NCI-H2196 (cell line): ENCODE measurements at regions not wholly inside any gene's neighbourhood (a gene's known extent, or its start where the extent isn't known, plus 50 kb on each side); places are given as distances from the start of the nearest gene placed in this dataset.

Source experiments
- DNase-seq: peaks from one replicate; lab custom pipeline; 2025; ENCODE audit not compliant: unreplicated experiment; lab: John Stamatoyannopoulos, UW

DNA sequence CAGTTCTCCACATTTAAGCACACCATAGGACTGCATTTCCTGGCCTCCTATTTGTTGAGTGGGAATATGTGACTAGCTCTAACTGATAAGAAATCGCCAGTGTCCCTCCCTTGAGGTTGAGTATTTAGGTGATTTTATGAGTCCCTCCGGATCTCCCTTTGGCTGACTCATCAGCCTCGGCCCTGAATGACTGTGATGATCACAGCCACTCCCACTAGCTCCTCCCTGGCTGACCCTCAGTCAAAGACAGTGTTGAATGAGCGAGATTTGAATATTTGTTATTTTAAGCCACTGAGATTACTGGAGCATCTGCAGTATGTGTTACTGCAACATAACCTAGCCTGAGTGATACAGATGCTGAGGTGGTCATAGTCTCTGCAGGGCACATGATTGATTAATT, 515.3 kb downstream of the EPHB1 start:
- no peak for DNase-seq

DNA sequence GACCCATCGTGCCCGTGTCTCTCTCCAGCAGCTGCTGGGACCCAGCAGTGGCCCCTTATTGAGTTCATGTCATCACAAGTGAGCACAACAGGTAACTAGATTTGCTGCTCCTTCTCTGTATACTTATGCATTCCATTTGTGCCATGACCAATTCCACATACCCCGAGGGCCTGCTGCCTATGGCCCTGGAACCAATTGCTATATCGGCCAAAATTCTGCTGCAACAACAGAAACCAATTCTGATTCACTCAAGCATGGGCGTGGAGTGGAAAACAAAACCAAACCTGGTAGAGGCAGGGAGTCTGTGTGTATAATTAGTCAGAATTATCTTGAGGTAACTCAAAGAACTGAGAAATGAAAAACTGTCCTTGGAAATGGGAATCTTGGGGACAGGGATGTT, 516.6 kb downstream of the EPHB1 start:
- DNase-seq = no peak

DNA sequence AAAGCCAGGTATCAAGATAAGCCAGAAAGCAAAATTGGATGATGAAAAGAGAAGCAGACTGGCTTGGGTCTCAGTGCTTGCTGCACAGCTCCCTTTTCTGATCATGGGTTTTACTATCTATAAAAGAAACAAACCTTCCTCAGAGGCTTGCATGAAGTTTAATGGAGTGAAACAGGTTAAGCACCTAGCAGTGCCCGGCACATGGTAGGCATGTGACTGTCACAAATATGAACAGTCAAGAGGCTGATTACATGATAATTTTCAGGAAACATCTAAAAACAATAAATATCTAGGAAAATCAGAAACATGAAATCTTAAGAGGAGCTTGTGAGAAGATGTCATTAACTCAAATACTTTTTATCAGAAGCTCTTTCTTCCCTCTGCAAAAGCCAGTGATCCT, 519.2 kb downstream of the EPHB1 start:
- DNase-seq = no peak

DNA sequence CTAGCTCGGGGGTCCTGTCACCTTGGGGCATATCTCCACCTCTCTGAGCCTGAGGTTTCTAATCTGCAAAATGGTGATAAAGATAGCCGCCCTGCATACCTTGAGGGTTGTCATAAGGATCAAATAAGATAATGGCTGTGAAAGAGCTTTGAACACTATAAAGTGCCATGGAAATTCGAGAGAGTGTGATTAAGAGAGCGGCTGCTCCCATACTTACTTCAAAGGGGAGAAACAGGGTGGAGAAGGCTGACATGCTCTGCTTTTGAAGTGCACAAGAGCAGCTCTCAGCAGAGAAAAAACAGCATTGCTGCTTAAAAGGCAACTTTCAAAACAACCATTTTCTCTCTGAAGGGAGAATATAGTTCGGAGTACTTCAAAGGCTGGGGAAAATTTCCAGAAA, 529.2 kb downstream of the EPHB1 start:
- DNase-seq = no peak

DNA sequence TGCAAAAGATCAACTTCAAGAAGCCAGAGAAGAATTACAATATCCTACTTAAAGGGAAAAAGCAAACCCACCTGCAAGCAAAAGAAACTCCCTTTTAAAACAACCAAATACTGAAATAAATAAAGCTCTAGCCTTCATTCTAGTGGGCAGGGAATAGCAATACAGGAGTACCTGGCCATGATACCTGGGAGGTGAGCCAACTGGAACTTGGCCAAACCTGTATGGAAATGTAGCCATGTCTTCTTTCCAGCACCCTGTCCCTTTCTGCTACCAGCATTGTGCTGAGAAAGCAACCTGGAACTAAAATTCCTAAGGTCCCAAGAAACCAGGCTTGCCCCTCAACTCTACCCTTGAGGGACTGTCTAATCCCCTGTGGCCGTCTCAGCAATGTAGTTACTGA, 530.0 kb downstream of the EPHB1 start:
- DNase-seq = peak; percentile 73

DNA sequence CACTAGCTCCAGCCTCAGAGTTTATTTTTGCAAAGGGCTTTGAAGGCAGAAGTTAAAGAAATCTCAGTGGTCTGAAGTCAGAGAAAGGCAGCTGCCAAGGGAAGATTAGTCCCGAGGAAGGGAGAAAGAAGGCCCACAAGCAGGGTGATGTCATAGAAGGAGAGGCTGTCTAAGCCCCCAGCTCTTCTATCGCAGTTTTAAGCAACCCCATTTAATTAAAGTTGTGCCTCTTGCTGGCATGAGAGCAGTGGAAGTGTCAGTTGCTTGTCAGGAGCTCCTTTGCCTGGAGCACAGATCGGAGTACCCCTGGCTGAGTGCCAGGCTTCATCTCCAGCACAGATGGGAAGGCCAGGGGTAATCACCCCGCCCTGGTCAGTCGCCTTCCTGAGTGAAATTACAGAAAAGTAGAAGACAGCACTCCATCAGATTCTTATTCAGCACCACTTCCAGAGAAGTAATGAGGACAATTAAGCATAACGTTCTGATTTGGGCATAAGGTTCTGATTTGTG, 530.7 kb downstream of the EPHB1 start:
- DNase-seq = no peak

DNA sequence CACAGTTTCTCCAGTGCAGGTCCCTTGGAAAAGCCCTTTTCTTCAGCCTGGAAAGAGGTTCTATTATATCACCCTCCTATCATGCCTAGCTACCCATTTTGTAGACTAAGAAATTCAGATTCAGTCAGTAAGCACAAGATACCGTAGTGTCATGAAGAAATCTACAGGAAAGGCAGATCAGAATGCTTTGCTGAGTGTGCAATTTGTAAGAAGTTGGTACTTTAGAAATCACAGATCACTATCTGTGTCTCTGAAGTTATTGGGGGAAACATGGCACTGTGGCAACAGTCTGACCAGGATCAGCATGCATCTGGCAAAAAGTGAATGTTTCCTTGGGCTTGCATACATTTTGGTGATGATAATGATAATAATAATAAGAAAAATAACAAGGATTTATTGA, 531.8 kb downstream of the EPHB1 start:
- DNase-seq = no peak

DNA sequence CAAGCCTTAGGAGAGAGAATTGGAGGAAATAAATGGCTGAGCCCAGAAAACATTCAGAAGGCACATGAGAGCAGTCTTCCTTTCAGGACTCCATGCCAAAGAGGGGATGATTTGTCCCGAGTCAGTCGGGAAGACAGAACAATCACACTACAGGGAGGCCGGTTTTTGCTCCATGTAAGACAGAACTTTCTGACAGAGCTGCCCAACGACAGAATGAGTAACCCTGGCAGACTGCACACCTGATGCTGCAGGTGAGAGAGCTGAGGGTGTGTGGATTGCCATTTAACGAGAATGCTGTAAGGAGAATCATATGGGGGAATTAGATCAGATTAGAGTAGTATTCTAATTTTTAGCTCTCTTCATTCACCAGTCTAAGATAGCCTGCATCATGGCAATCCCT, 533.0 kb downstream of the EPHB1 start:
- no peak for DNase-seq

DNA sequence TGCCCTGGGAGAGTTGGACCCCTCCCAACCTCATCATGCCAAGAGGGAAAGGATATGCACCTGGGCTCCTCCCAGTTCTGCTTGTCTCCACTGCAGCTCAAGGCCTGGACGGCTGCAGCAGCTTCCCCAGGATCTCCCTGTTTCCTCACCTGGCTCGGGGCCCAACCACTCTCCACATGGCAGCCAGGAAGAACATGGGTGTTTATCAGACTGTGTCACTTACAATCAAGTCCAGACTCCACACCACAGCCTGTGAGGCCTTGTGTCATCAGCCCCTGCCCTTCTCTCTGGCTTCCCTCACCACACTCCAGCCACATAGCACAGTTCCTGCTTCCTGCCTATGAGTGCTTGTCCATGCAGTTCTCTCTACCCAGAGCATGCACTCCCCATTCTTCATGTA, 534.4 kb downstream of the EPHB1 start:
- peak; percentile 54 for DNase-seq

DNA sequence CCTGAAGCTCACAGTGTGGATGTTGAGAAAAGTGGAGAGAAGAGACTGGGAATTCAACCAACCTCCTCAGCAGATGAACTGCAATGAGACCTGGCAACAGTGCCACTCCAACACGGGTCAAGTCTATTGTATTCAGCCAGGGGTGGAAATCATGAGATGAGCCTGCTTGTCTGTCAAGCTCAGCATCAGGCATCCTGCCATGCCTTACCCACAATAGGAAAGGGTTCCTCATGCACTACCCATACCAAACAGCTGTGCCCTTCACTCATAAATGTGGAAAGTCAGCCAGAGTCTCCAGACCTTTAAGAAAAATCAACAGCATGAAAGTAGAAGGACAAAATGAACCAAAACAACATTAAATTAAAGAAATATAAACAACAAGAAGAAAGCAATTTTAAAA, 542.1 kb downstream of the EPHB1 start:
- DNase-seq = no peak

DNA sequence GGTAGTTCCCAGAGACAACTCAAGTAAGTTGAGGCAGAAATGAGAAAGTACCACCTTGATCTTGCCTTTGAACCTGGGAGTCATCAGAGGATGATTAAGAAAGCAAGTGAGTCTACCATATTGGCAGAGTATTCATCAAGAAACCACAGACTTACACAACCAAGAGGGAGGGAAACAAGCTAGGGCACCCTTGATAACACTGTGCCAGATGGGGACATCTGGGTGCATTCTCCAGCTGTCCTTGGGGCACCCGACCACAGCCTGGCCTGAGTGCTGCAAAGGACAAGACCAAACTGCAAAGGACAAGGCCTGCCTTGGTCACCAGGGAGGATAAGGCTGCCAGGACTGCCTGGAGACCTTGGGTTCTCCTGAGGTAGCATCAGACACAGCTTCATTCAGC, 553.6 kb downstream of the EPHB1 start:
- no peak for DNase-seq

DNA sequence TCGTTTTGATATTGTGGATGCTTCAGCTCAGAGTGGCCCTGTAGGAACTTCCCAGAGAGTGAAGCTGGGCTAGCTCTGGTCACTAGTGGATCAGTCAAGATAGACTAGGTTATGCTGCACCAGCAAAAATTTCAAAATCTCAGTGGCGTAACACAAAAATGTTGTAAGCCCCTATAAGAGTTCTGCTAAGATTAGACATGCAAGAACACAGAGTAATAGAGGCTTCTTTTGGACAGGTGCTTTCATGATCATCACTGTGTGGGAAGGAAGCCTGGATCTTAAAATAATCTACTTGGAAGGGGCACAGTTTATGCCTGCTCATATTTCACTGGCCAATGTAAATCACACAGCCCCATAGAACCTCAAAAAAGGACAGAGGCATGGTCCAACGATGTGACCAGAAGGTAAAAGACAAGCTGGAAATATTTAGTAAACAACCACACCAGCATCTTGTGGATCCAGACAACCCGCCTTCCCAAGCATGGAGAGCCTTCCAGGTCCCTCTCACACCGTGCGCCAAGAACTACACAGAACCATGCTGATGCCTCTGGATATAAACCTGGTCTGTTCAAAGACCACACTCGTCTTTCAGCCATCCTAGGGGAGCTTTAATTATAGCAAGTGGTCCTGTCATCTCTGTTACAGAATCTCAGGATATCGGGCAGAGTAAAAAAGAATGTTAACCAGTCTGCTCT, 554.3 kb downstream of the EPHB1 start:
- no peak for DNase-seq

DNA sequence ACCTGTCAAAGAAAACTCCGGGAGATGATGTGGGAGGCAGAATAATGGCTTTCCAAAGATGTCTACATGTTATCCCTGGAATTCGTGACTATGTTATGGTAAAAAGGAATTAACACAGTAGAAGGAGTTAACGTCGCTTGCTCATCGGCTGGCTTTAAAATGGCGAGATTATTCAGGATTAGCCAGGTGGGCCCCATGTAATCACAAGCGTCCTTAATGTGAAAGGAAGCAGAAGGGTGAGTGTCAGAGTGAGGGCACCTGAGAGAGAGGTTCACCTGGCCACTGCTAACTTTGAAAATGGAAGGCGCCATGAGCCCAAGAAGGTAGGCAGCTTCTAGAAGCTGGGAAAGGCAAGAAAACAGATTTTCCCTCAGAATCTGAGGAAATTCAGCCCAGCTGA, 557.2 kb downstream of the EPHB1 start:
- no peak for DNase-seq

DNA sequence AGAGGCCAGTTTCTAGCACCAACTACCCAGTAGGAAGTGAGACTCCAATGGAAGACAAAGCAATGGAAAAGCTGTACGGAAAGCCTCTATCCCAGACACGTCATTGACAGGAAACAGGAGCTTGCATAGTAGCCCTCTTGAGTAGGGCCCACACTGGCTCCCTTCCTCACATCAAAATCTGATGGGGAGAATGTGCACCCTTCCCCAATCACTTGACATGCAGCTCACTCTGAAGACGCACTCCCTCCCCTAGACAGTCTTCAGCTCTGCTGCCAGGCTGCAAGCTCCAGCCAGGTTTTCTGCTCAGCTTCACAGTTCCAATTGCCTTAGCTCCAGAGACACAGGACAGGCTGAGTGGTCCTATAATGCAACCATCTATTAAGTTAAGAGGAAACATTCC, 567.8 kb downstream of the EPHB1 start:
- DNase-seq = no peak

DNA sequence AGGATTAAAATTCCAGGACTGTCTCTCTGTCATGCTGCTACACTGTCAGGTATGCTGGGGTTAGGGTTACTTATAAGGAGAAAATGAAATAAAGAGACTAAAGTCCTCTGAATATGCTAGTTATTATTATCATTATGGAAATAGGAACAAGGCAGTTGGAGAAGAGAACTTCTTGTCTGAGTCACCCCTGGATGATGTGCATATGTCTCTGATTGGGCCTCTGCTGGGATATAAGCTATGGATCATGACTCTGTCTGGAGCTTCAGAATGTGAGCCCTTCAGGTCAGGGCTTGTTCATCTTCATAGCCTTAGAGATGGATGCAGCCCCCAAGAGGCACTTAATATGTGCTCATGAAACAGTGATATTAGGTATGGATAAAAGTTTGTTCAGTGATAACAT, 569.6 kb downstream of the EPHB1 start:
- DNase-seq = no peak

DNA sequence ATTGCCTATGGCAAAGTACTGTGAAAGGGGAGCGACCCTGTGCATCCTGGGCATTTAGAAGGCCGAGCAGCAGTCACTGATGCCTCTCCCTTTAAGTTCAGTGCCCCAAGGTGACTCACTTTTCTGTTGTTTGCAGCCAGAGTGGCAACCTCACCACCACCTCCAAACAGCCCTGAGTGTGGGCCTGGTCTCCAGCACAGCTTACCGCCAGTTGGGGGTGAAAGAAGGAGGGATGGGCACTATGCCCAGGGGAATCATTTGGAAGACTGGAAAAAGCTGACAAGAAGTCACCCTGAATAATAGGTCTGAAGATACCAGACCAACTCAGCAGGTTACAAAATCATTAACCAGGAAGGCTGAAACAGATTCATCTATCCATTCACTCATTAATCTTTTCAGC, 571.8 kb downstream of the EPHB1 start:
- DNase-seq = no peak

DNA sequence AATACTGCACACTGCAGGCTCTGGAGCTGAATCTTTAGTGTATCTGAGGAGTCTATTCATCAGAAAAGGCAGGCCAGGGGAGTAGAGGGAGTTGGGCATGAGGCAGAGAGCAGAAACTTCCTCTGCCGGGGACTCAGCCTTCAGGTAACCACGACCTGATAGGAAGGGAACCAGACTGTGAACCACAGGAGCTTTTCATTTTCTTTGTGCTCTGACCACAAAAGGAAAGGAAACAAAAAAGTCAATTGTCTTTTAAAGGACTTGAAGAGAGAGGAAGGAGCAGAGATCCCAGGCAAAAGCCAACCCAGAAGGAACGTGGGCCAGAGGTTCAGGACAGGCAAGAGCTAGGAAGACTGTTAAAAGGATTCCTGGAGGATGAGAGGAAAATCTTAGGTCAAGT, 573.3 kb downstream of the EPHB1 start:
- no peak for DNase-seq

DNA sequence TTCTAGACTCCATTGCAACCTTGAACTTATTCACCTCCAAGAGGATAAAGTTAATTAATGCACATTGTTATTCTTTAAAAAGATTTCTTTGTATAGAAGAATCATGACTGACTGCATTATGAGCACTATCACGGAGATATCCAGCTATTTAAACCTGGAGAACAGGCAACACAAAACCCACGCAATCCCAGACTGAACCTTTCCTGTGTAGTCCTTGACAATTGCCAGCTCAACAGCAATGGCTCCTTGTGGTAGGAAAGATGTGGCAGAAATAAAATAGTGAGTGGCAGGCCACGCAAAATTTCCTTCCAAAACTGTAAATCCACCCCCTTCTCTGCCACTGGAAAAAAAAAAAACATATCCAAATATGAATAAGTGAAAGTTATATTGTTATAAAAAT, 573.7 kb downstream of the EPHB1 start:
- DNase-seq = no peak

DNA sequence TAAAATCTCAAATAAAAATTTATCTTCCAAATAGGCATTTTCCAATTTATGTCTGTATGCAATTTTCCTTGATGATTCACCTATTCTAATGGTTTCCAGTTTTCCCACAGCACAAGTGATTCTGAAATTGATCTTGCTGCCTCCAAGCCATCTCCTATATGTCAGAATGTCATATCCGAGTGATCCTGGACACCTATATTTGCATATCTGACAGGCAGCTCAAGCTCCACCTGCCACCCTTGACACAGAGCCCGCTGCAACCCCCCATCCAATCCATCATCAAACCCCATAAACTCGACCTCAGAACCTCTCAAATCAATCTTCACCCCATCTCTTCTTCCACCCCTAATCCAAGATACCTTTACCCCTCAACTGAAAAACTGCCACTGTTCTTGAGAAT, 579.5 kb downstream of the EPHB1 start:
- no peak for DNase-seq

DNA sequence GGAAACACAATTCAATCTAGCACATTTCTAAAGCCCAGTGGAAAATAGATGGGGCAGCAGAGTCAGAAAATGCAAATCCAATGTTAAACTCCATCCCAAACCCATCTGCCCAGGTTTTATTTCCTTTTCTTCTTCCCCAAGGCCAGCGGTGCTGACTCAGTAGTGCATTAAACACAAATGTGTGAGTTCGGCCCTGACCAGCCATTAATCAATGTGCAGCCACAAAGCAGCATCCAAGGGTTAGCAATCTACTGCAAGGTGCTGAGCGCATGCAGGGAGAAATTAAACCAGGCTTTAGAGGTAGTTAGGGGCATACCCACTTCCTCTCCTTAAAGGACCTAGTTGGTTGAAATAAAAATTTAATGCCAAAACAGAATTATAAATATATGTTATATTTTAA, 583.3 kb upstream of the PPP2R3A start:
- DNase-seq = no peak

DNA sequence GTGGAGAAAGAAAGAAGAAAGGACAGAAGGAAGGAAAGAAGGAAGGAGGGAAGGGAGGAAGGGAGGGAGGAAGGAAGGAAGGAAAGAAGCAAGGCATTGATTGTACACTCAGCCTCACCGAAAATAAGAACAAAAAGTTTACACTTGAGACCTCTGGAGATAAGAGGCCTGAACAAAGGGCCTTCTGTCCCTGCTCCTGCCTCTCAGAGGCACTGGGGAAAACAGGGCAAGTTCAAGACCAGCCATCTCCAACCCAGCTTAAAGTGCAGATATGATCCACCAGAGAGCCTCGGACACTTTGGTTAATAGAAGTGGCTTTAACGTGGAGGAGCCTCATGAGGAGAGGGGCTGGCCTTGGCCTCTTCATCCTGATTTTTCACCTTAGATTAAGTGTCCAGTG, 582.9 kb upstream of the PPP2R3A start:
- DNase-seq = no peak

DNA sequence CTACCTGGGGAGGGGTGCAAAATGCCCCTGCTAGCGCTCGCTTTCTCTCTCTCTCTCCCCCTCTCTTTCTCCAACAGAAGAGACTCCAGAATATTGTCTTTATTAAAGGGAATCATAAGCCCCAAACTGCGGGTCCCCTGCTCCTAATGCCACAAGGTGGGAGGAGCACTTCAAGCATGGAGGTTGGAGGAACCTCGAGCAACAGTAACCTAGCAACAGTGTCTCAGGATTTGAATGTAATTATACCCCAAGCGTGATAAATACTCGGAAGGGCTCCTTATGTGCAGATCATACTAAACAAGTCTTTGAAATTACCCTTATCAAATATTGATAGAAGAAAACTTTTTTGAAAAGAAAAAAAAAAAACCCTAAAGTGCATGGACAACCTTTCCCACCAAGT, 582.2 kb upstream of the PPP2R3A start:
- DNase-seq = no peak

DNA sequence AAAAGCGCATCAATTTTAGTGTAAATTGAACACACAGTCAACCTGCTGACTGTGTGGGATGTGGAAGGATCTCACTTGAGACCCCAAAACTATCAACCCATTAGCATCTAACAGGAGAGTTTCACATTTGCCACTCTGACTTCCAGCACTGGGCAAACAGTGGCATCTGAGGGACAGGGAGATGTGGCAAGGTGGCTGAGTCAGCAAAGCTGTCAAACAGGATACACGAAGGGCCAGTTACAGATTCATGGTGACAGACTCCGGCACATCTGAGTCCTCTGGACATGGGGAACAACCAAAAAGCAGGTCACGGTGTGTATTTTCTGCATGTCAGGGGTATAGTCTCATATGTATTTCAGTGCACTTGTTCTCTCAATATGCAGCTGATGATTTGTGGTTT, 573.4 kb upstream of the PPP2R3A start:
- no peak for DNase-seq
